Thoracic aorta (tissue), 2 donors: ENCODE measurements at regions not wholly inside any gene's neighbourhood (a gene's known extent, or its start where the extent isn't known, plus 50 kb on each side); places are given as distances from the start of the nearest gene placed in this dataset.
A peak's percentile ranks its signal among the peaks of the same experiment; 100 is the strongest.

ENCODE experiments used
- ATAC-seq: fragments of 150-250 bp; one replicate; pipeline ENCODE4 v1.8.0; 2017; ENCODE audit warnings: low read depth; ENCODE audit not compliant: insufficient number of reproducible peaks, low FRiP score
- DNase-seq: peaks from one replicate; pipeline ENCODE4 v3.0.0-alpha.2; 2020; ENCODE audit warnings: low spot score
- H3K27ac ChIP-seq, 2 donors: fragments of 200-600 bp; sonication (generic); 1 replicate in 1 of 2; 2 replicates in 1 of 2; pipeline ENCODE4 v1.5.1; 2016; ENCODE audit warnings: mild to moderate bottlenecking in 2 of 2, moderate library complexity in 2 of 2
- H3K27me3 ChIP-seq: fragments of 200-600 bp; sonication (generic); replicated peaks from 2 replicates; pipeline ENCODE4 v1.6.0; 2016; ENCODE audit warnings: mild to moderate bottlenecking; ENCODE audit not compliant: insufficient read depth
- H3K36me3 ChIP-seq: fragments of 200-600 bp; sonication (generic); one replicate; pipeline ENCODE4 v1.5.1; 2016
- H3K4me1 ChIP-seq, 2 donors: fragments of 200-600 bp; sonication (generic); 1 replicate in 1 of 2; 2 replicates in 1 of 2; pipeline versions ENCODE4 v1.5.1 to v1.6.0; 2016; ENCODE audit warnings: low read depth in 2 of 2, mild to moderate bottlenecking in 1 of 2; ENCODE audit not compliant: control insufficient read depth in 1 of 2
- H3K4me3 ChIP-seq: fragments of 200-600 bp; sonication (generic); 2 replicates; pipeline ENCODE4 v1.5.1; 2016; ENCODE audit warnings: mild to moderate bottlenecking
- H3K9me3 ChIP-seq: fragments of 200-600 bp; sonication (generic); 2 replicates; pipeline ENCODE4 v1.5.1; 2016
- CTCF ChIP-seq: fragments of 200-600 bp; sonication (generic); IDR thresholded peaks from one replicate; pipeline ENCODE4 v1.5.1; 2019; ENCODE audit warnings: antibody characterized with exemption

- peak; percentile 63 for ATAC-seq
Observed at GRCh38 chr18:22556222-22557167, 138.8 kb upstream of the CTAGE1 start.

GRCh38 chr18:22557168-22557941 is 139.6 kb upstream of the CTAGE1 start:
- Histone ChIP-seq H3K9me3 (no peaks in the 10 kb centered on the region), H3K36me3 (no peaks in the 10 kb centered on the region), H3K27ac (peak overlapping the region; percentile 81), H3K27me3 (no peaks in the 10 kb centered on the region), H3K4me1 (peaks cover 1 to 51% of the 10 kb centered on the region in 2 donors), H3K4me3 (peak overlapping the region; percentile 60)
- TF ChIP-seq CTCF, result no peak
- ATAC-seq (peak; percentile 5), DNase-seq (no peak)

More at GRCh38 chr18:22556222-22557167, 138.8 kb upstream of the CTAGE1 start:
- no peaks in the 10 kb centered on the region for H3K27me3 ChIP-seq
- H3K4me3 ChIP-seq, result peak overlapping the region; percentile 60
- peak overlapping the region; percentile 81 for H3K27ac ChIP-seq
- peaks cover 4 to 52% of the 10 kb centered on the region in 2 donors for H3K4me1 ChIP-seq
- peak; percentile 84 for DNase-seq
- H3K36me3 ChIP-seq, result no peaks in the 10 kb centered on the region
- no peaks in the 10 kb centered on the region for H3K9me3 ChIP-seq
- TF ChIP-seq CTCF, result no peak

GRCh38 chr18:22558945-22559385 is 141.2 kb upstream of the CTAGE1 start:
- ATAC-seq, result peak; percentile 49
- peak; percentile 49 for DNase-seq
- Histone ChIP-seq H3K27ac (peak overlapping the region; percentile 97 to 99), H3K4me1 (peaks cover 0 to 51% of the 10 kb centered on the region in 2 donors), H3K27me3 (no peaks in the 10 kb centered on the region), H3K4me3 (peak overlapping the region; percentile 83), H3K9me3 (no peaks in the 10 kb centered on the region), H3K36me3 (no peaks in the 10 kb centered on the region)
- TF ChIP-seq CTCF, result no peak

GRCh38 chr18:22559414-22560274 is 141.9 kb upstream of the CTAGE1 start:
- H3K9me3 ChIP-seq, result no peaks in the 10 kb centered on the region
- TF ChIP-seq CTCF, result peak; percentile 44
- no peaks in the 10 kb centered on the region for H3K27me3 ChIP-seq
- H3K4me3 ChIP-seq, result peak overlapping the region; percentile 83
- H3K27ac ChIP-seq, result peak overlapping the region; percentile 97 to 99
- DNase-seq, result no peak
- H3K36me3 ChIP-seq, result no peaks in the 10 kb centered on the region
- peaks cover 0 to 55% of the 10 kb centered on the region in 2 donors for H3K4me1 ChIP-seq
- peak; percentile 35 for ATAC-seq
